HG02588 (cell line): ENCODE measurements at regions not wholly inside any gene's neighbourhood (a gene's known extent, or its start where the extent isn't known, plus 50 kb on each side); places are given as distances from the start of the nearest gene placed in this dataset.
"Not testable (repeated sequence)": the region's sequence is repeated elsewhere in the genome, so short reads cannot be mapped to it uniquely, and the experiment has no call there.

Source experiments
- ATAC-seq: cut with Tn5 transposase; IDR thresholded peaks from one replicate; pipeline ENCODE4 v1.9.1; 2021; ENCODE audit warnings: mild to moderate bottlenecking, moderate library complexity; ENCODE audit not compliant: unreplicated experiment

GRCh38 chr6:27854421-27854820, 57.8 kb downstream of the OR2B2 start:
- ATAC-seq, result no peak

GRCh38 chr6:27851440-27851839, 60.8 kb downstream of the OR2B2 start:
- no peak for ATAC-seq

- ATAC-seq, result not testable (repeated sequence)
Observed at GRCh38 chr6:27849001-27849400, 63.2 kb downstream of the OR2B2 start.

GRCh38 chr6:27847706-27848105, 64.5 kb downstream of the OR2B2 start:
- no peak for ATAC-seq

GRCh38 chr6:27840572-27840971, 71.6 kb downstream of the OR2B2 start:
- ATAC-seq, result no peak

GRCh38 chr6:27839626-27840475, 72.3 kb downstream of the OR2B2 start:
- ATAC-seq, result no peak

GRCh38 chr6:27838945-27839625, 73.1 kb downstream of the OR2B2 start:
- ATAC-seq, result peak; percentile 15

GRCh38 chr6:27838058-27838944, 73.9 kb downstream of the OR2B2 start:
- peak; percentile 71 for ATAC-seq

- no peak for ATAC-seq
Observed at GRCh38 chr6:27837625-27838057, 74.6 kb downstream of the OR2B2 start.

GRCh38 chr6:27836783-27837624, 75.2 kb downstream of the OR2B2 start:
- peak; percentile 34 for ATAC-seq

GRCh38 chr6:27836141-27836782, 75.9 kb downstream of the OR2B2 start:
- no peak for ATAC-seq

GRCh38 chr6:27834879-27835549, 77.2 kb downstream of the OR2B2 start:
- no peak for ATAC-seq

GRCh38 chr6:27834384-27834783, 77.8 kb downstream of the OR2B2 start:
- ATAC-seq, result no peak

GRCh38 chr6:27831434-27832081, 80.6 kb downstream of the OR2B2 start:
- peak; percentile 85 for ATAC-seq

- peak; percentile 64 for ATAC-seq
Observed at GRCh38 chr6:27830600-27831433, 81.4 kb downstream of the OR2B2 start.

GRCh38 chr6:27830212-27830599, 82.0 kb downstream of the OR2B2 start:
- ATAC-seq, result no peak

GRCh38 chr6:27829453-27830211, 82.6 kb downstream of the OR2B2 start:
- no peak for ATAC-seq
